ENCODE measurements at regions not wholly inside any gene's neighbourhood (a gene's known extent, or its start where the extent isn't known, plus 50 kb on each side); places are given as distances from the start of the nearest gene placed in this dataset.

GRCh38 chr1:5477716-5478115 is 514.5 kb downstream of the NPHP4 start:
- no peak for TF ChIP-seq REST (IDR thresholded peaks at IDR 0.05; ENCODE audit: unreplicated experiment)
- TF ChIP-seq CTCF (conservative IDR thresholded peaks at IDR 0.05; ENCODE audit: low read depth in 2 of 2): no peak
- TF ChIP-seq CREB1 (CRISPR knock-in tag; IDR thresholded peaks at IDR 0.05; ENCODE audit: low read depth): no peak
- TF ChIP-seq POLR2AphosphoS5 (IDR thresholded peaks at IDR 0.05; ENCODE audit: low read depth): no peak
- no peak for TF ChIP-seq EZH2 (IDR thresholded peaks at IDR 0.05; ENCODE audit: low read depth, unreplicated experiment)
- no peak for TF ChIP-seq JUNB (IDR thresholded peaks at IDR 0.05; ENCODE audit: unreplicated experiment)
- TF ChIP-seq STAT1 (IDR thresholded peaks at IDR 0.05; ENCODE audit: unreplicated experiment): no peak
- no peak for TF ChIP-seq EZH2phosphoT487 (IDR thresholded peaks at IDR 0.05; ENCODE audit: unreplicated experiment)
- TF ChIP-seq ZNF114 (CRISPR knock-in tag; IDR thresholded peaks at IDR 0.05): no peak
- no peak for TF ChIP-seq ZNF331 (CRISPR knock-in tag; IDR thresholded peaks at IDR 0.05; ENCODE audit: low read depth)
- TF ChIP-seq ETS1 (IDR thresholded peaks at IDR 0.05): no peak
- no peak for TF ChIP-seq NANOG (IDR thresholded peaks at IDR 0.05; ENCODE audit: borderline replicate concordance)
- TF ChIP-seq ZNF462 (CRISPR knock-in tag; IDR thresholded peaks at IDR 0.05): no peak
